A673 (cell line): ENCODE measurements at regions not wholly inside any gene's neighbourhood (a gene's known extent, or its start where the extent isn't known, plus 50 kb on each side); places are given as distances from the start of the nearest gene placed in this dataset.

ENCODE experiments used
- BruUV-seq: library from RNA; stranded (reverse); fragments of 400-500 nt; replicated peaks from 2 replicates; lab custom pipeline; 2021; lab: Mats Ljungman, UMichigan
- CTCF ChIA-PET: fragments of 300-600 bp; sonication (Branson Sonifier 250); formaldehyde crosslinking; loops from one replicate; lab custom pipeline; 2022; ENCODE audit warnings: antibody characterized with exemption; lab: Charles Lee
- POLR2A ChIA-PET: fragments of 300-600 bp; sonication (Branson Sonifier 250); formaldehyde crosslinking; loops from one replicate; lab custom pipeline; 2022; ENCODE audit warnings: antibody characterized with exemption; ENCODE audit not compliant: low non-redundant PET; lab: Charles Lee
- DNase-seq: peaks from one replicate; pipeline ENCODE4 v3.0.0-alpha.2; 2015; ENCODE audit warnings: low spot score
- H3K27ac ChIP-seq: fragments of 200-600 bp; sonication (generic); 2 replicates; pipeline ENCODE4 v1.5.1; 2016; ENCODE audit warnings: mixed run types, low read depth, mild to moderate bottlenecking, mixed read lengths, antibody characterized with exemption, low read length; ENCODE audit not compliant: poor library complexity, severe bottlenecking
- H3K27me3 ChIP-seq: fragments of 200-600 bp; sonication (generic); replicated peaks from 2 replicates; pipeline ENCODE4 v1.6.1; 2017; ENCODE audit warnings: mixed run types, low read depth, mild to moderate bottlenecking, mixed read lengths, antibody characterized with exemption, low read length; ENCODE audit not compliant: insufficient read depth, poor library complexity
- H3K36me3 ChIP-seq: fragments of 200-600 bp; sonication (generic); 2 replicates; pipeline ENCODE4 v1.6.1; 2016; ENCODE audit warnings: mixed run types, mild to moderate bottlenecking, mixed read lengths, antibody characterized with exemption, low read length; ENCODE audit not compliant: insufficient read depth, poor library complexity, severe bottlenecking
- H3K4me1 ChIP-seq: fragments of 200-600 bp; sonication (generic); 2 replicates; pipeline ENCODE4 v1.6.1; 2017; ENCODE audit warnings: mixed run types, mild to moderate bottlenecking, mixed read lengths, antibody characterized with exemption, low read length; ENCODE audit not compliant: insufficient read depth, poor library complexity, severe bottlenecking
- H3K4me3 ChIP-seq: fragments of 200-600 bp; sonication (generic); 2 replicates; pipeline ENCODE4 v1.5.1; 2016; ENCODE audit warnings: low read depth, mixed run types, mild to moderate bottlenecking, mixed read lengths, low read length; ENCODE audit not compliant: poor library complexity, severe bottlenecking
- H3K9me3 ChIP-seq: fragments of 200-600 bp; sonication (generic); 2 replicates; pipeline ENCODE4 v1.6.1; 2016; ENCODE audit warnings: mixed run types, low read depth, mild to moderate bottlenecking, mixed read lengths, antibody characterized with exemption, low read length; ENCODE audit not compliant: poor library complexity, severe bottlenecking
- EZH2 ChIP-seq: fragments of 200-600 bp; sonication (generic); IDR thresholded peaks from 2 replicates; pipeline ENCODE4 v1.6.1; 2017; ENCODE audit warnings: borderline replicate concordance, low read depth, mild to moderate bottlenecking, mixed read lengths, antibody characterized with exemption, low read length; ENCODE audit not compliant: poor library complexity, severe bottlenecking
- intact Hi-C: fragments of 100-400 bp; cut with micrococcal nuclease; formaldehyde crosslinking; loops from one replicate; pipeline ENCODE4 v1.10.0; 2022; ENCODE audit not compliant: unreplicated experiment
- TF ChIP-seq, protein P1 (sequence below): fragments of 300-800, 200-600 bp; sonication (generic); conservative IDR thresholded peaks from 2 replicates; pipeline ENCODE4 v1.5.1; 2017; ENCODE audit warnings: low read depth, mild to moderate bottlenecking, antibody characterized with exemption, low read length, moderate library complexity, mixed read lengths

DNA sequence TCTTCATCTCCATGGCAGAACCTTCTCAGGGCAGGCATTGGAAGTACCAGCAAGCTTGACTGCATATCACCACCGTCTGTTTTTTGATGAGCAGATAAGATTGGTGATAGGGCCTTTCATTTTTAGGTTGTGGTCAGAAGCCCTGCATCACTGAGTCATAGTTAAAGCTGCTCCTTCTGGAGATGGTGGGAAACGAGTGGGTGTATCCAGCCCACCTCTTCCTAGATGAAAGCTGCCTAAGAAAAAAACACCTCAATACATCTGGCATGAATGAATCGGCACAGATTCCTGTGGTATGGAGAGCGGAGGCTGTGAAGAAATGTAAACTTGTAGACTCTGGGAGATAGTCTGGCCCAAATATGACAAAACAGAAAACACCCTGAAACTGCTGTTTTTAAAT lies 248.7 kb upstream of the EGLN3 start:
- no peaks in the 10 kb centered on the region for H3K27me3 ChIP-seq
- intact Hi-C loops = no loop called here
- no peaks in the 10 kb centered on the region for H3K36me3 ChIP-seq
- BruUV-seq = no TSS peak
- H3K4me3 ChIP-seq = no peak overlapping the region
- ChIA-PET POLR2A (no interaction called here), CTCF (no interaction called here)
- DNase-seq = no peak
- no peaks in the 10 kb centered on the region for H3K4me1 ChIP-seq
- no peaks in the 10 kb centered on the region for H3K9me3 ChIP-seq
- TF ChIP-seq, protein P1, sequence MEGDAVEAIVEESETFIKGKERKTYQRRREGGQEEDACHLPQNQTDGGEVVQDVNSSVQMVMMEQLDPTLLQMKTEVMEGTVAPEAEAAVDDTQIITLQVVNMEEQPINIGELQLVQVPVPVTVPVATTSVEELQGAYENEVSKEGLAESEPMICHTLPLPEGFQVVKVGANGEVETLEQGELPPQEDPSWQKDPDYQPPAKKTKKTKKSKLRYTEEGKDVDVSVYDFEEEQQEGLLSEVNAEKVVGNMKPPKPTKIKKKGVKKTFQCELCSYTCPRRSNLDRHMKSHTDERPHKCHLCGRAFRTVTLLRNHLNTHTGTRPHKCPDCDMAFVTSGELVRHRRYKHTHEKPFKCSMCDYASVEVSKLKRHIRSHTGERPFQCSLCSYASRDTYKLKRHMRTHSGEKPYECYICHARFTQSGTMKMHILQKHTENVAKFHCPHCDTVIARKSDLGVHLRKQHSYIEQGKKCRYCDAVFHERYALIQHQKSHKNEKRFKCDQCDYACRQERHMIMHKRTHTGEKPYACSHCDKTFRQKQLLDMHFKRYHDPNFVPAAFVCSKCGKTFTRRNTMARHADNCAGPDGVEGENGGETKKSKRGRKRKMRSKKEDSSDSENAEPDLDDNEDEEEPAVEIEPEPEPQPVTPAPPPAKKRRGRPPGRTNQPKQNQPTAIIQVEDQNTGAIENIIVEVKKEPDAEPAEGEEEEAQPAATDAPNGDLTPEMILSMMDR = no peak
- H3K27ac ChIP-seq = no peak overlapping the region

DNA sequence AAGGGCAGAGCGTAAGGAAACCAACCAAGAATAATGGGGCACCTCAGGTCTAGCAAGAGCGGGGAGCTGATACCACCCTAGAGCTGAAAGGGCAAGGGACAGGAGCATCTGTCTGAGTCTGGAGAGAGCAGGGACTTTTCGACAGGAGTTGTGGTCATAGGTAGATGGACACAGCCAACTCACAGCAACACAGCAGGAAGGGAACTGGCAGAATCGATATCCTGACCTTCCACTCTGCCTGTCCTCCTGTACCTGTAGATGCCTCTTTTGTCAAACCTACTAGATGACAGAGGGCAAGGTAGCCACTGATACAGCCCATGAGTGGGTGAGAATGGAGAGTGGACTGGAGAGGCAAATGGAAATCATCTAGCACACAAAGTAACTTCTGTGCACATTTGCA lies 247.2 kb upstream of the EGLN3 start:
- no TSS peak for BruUV-seq
- H3K9me3 ChIP-seq = no peaks in the 10 kb centered on the region
- no peaks in the 10 kb centered on the region for H3K36me3 ChIP-seq
- no peak overlapping the region for H3K4me3 ChIP-seq
- intact Hi-C loops = no loop called here
- no peaks in the 10 kb centered on the region for H3K27me3 ChIP-seq
- POLR2A ChIA-PET = no interaction called here
- DNase-seq = no peak
- no peak for TF ChIP-seq EZH2
- TF ChIP-seq, protein P1 = no peak
- CTCF ChIA-PET = no interaction called here
- no peaks in the 10 kb centered on the region for H3K4me1 ChIP-seq
- H3K27ac ChIP-seq = no peak overlapping the region

DNA sequence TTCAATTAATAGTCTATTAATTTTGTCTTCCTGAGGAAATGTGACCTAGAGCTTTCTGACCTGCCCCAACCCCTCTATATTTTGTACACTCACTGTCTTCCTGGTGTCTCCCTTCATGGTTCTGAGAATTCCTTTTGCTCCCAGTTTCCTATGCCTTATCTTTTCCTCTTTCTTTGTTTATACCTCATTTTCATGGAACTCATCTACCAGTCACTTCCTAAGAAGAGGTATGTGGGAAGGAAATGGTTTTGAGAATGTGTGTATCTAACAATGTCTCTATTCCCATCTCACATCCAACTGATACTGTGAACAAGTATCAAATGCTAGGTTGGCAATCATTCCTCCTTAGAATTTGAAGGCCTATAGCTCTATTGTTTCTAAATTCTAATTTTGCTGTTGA lies 245.1 kb upstream of the EGLN3 start:
- BruUV-seq = no TSS peak
- no peak overlapping the region for H3K27ac ChIP-seq
- no peaks in the 10 kb centered on the region for H3K4me1 ChIP-seq
- TF ChIP-seq, protein P1 = no peak
- no peak for TF ChIP-seq EZH2
- H3K9me3 ChIP-seq = no peaks in the 10 kb centered on the region
- intact Hi-C loops = no loop called here
- DNase-seq = no peak
- ChIA-PET POLR2A (no interaction called here), CTCF (no interaction called here)
- H3K36me3 ChIP-seq = no peaks in the 10 kb centered on the region
- H3K4me3 ChIP-seq = no peak overlapping the region
- H3K27me3 ChIP-seq = no peaks in the 10 kb centered on the region
